ENCODE measurements at regions not wholly inside any gene's neighbourhood (a gene's known extent, or its start where the extent isn't known, plus 50 kb on each side); places are given as distances from the start of the nearest gene placed in this dataset.

DNA sequence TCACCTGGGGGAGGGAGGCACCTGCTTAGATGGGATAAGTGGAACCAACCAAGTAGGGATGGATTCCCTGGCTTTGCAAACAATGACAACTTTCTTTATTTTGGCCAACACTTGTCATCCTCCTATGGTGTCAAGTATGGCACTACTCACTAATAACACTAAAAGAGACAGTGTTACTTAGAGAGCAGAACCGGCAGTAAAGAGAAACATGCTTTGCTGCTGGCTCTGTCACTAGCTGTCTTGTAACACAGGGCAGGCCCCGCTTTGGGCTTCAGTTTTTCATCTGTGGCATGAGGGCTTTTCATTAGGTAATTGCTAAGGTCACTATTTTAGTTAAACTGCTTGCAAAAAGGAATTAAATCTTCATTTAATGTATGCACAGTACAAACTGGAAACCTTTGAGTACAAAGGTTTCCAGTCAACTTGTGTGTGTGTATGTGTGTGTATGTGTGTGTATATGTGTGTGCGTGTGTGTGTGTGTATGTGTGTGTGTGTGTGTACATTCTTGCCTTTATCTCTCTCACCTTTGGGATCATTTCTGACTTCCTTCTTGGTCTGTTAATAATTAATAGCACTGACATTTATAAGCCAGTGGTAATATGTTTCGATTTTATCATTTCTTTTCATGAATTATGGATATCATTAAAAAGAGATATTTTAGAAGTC, 64.7 kb downstream of the BTBD3 start:
- DNase-seq = no peak
- in situ Hi-C loops (cut with HindIII; ENCODE audit: low pct_ligation_motif_present, low sequenced_read_pairs) = no loop called here
- no peaks in the 10 kb centered on the region for H3K36me3 ChIP-seq (replicated peaks)
- TF ChIP-seq, protein P1, sequence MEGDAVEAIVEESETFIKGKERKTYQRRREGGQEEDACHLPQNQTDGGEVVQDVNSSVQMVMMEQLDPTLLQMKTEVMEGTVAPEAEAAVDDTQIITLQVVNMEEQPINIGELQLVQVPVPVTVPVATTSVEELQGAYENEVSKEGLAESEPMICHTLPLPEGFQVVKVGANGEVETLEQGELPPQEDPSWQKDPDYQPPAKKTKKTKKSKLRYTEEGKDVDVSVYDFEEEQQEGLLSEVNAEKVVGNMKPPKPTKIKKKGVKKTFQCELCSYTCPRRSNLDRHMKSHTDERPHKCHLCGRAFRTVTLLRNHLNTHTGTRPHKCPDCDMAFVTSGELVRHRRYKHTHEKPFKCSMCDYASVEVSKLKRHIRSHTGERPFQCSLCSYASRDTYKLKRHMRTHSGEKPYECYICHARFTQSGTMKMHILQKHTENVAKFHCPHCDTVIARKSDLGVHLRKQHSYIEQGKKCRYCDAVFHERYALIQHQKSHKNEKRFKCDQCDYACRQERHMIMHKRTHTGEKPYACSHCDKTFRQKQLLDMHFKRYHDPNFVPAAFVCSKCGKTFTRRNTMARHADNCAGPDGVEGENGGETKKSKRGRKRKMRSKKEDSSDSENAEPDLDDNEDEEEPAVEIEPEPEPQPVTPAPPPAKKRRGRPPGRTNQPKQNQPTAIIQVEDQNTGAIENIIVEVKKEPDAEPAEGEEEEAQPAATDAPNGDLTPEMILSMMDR (IDR thresholded peaks at IDR 0.05; ENCODE audit: low read depth, low read length, missing control alignments) = no peak
- no peak overlapping the region for H3K4me3 ChIP-seq (ENCODE audit: low read depth, low read length)
- H3K27me3 ChIP-seq (replicated peaks) = no peaks in the 10 kb centered on the region
- no peak overlapping the region for H3K27ac ChIP-seq

DNA sequence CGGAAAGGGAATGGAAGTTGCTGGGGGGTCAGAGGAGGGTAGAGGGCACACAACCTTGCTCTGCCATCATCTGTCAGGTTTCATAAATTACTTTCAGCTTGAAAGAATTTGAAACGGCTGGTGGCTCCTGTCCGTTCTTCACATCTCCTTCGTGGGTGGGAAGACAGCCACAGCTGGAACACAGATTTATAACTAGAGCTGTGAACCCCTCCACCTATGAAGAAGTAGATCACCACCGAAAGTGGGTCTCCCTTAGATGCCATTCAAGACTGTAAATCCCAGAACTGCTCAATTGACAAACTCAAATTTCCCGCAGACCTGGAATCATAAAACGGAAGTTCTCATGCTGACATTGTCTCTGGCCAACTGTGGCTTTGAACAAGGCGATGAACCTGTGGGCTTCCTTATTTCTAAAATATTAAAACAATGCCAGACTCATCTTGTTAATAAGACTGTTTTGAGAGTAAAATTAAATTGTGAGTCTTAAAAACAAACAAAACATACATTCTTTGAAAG, 65.3 kb downstream of the BTBD3 start:
- TF ChIP-seq, protein P1 (IDR thresholded peaks at IDR 0.05; ENCODE audit: low read depth, low read length, missing control alignments) = no peak
- Histone ChIP-seq H3K27me3 (replicated peaks) (no peaks in the 10 kb centered on the region), H3K36me3 (replicated peaks) (no peaks in the 10 kb centered on the region), H3K27ac (no peak overlapping the region), H3K4me3 (ENCODE audit: low read depth, low read length) (no peak overlapping the region)
- no peak for DNase-seq
- in situ Hi-C loops (cut with HindIII; ENCODE audit: low pct_ligation_motif_present, low sequenced_read_pairs) = no loop called here

DNA sequence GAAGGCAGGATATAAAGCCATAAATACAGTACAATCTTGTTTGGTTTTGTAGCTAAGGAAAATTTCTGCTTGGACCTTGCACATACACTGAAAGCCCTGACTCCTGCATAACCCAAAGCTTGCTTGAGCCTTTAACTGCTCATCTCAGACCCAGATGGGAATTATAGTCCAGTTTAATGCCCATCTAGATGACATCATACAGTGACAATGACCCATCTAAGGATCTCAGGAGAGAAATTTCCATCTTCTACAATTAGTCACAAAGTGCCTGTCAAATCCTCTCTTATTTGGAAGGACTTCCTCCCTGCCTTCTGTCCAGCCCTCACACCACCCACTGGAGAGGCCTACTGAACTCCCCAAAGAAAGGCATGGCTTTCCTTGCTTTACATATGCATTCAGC, 69.3 kb downstream of the BTBD3 start:
- Histone ChIP-seq H3K27ac (no peak overlapping the region), H3K4me3 (ENCODE audit: low read depth, low read length) (no peak overlapping the region), H3K27me3 (replicated peaks) (no peaks in the 10 kb centered on the region), H3K36me3 (replicated peaks) (no peaks in the 10 kb centered on the region)
- in situ Hi-C loops (cut with HindIII; ENCODE audit: low pct_ligation_motif_present, low sequenced_read_pairs) = no loop called here
- DNase-seq = no peak
- TF ChIP-seq, protein P1 (IDR thresholded peaks at IDR 0.05; ENCODE audit: low read depth, low read length, missing control alignments) = no peak

DNA sequence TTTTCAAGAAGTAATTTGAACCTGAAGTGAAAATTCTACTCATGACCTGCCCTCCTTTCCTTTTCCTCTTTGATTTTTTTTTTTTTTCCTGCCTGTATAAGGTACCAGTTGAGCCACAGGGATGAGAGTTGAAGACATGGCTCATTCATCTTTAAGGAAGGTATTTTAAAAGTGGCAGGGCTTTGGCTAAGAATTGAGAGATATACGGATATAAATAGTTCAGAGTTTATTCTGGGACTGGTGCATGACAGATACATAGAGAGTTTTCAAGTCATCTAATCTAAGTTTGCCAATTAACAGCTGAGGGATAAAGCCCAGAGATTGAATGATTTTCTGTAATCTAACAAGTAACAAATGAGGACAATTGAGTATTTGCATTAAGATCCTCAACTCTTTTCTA, 69.8 kb downstream of the BTBD3 start:
- in situ Hi-C loops (cut with HindIII; ENCODE audit: low pct_ligation_motif_present, low sequenced_read_pairs) = no loop called here
- H3K4me3 ChIP-seq (ENCODE audit: low read depth, low read length) = no peak overlapping the region

DNA sequence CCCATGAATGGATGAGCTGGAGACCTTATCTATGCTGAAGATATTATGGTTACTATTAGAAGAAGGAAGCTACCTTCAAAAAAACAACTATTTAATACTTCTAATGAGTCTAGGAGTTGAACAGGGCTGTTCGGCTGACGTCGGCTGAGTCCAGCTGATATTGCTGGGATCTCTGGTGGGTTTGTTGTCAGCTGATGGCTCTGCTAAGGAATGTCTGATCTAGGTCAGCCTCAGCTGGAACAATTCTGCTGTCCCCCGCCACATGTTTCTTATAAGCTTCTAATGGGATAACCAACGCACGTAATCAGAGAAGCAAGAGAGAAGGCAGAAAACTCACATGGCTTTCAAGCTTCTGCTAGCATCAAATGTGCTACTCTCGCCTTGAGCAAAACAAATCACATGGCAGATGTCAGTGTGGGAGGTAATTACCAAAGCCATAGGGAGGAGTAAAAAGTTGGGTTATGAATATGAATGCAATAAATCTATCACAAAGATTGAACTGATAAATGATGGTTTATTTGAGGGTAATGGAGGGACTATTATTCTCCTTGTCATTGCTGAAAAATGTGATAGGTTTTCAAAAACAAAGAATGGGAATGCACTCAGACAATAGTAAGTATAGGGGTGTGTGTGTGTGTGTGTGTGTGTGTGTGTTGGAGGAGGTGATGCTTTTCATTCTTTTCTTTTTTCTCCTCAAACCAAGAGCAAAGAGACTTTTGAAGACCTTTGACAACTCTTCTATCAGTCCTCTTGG, 71.5 kb downstream of the BTBD3 start:
- Histone ChIP-seq H3K27ac (no peak overlapping the region), H3K27me3 (replicated peaks) (no peaks in the 10 kb centered on the region), H3K4me3 (ENCODE audit: low read depth, low read length) (no peak overlapping the region), H3K36me3 (replicated peaks) (no peaks in the 10 kb centered on the region)
- no peak for DNase-seq
- in situ Hi-C loops (cut with HindIII; ENCODE audit: low pct_ligation_motif_present, low sequenced_read_pairs) = no loop called here
- TF ChIP-seq, protein P1 (IDR thresholded peaks at IDR 0.05; ENCODE audit: low read depth, low read length, missing control alignments) = no peak

More for the DNA sequence above, 69.8 kb downstream of the BTBD3 start:
- Histone ChIP-seq H3K36me3 (replicated peaks) (no peaks in the 10 kb centered on the region), H3K27ac (no peak overlapping the region), H3K27me3 (replicated peaks) (no peaks in the 10 kb centered on the region)
- DNase-seq = no peak
- TF ChIP-seq, protein P1 (IDR thresholded peaks at IDR 0.05; ENCODE audit: low read depth, low read length, missing control alignments) = no peak

Data from brain microvascular endothelial cell (primary cell).